OCI-M2 (cell line): ENCODE measurements at regions not wholly inside any gene's neighbourhood (a gene's known extent, or its start where the extent isn't known, plus 50 kb on each side); places are given as distances from the start of the nearest gene placed in this dataset.
"Not testable (repeated sequence)": the region's sequence is repeated elsewhere in the genome, so short reads cannot be mapped to it uniquely, and the experiment has no call there.

ENCODE experiments used
- DNase-seq: peaks from one replicate; lab custom pipeline; 2025; ENCODE audit not compliant: unreplicated experiment; lab: John Stamatoyannopoulos, UW

GRCh38 chr14:83019744-83020414 lies 1486.2 kb upstream of the SEL1L start:
- no peak for DNase-seq

GRCh38 chr14:83021323-83021722 lies 1487.7 kb upstream of the SEL1L start:
- no peak for DNase-seq

- DNase-seq = no peak
These were observed 1489.7 kb upstream of the SEL1L start for GRCh38 chr14:83023369-83023768.

- DNase-seq = no peak
These were observed 1507.6 kb upstream of the SEL1L start for GRCh38 chr14:83041224-83041623.

- no peak for DNase-seq
These were observed 1509.2 kb upstream of the SEL1L start for GRCh38 chr14:83042858-83043257.

GRCh38 chr14:83044001-83044400 lies 1510.3 kb upstream of the SEL1L start:
- DNase-seq = no peak

- DNase-seq = no peak
These were observed 1513.6 kb upstream of the SEL1L start for GRCh38 chr14:83047059-83047830.

GRCh38 chr14:83053022-83053710 lies 1519.5 kb upstream of the SEL1L start:
- no peak for DNase-seq

GRCh38 chr14:83058068-83058467 lies 1524.4 kb upstream of the SEL1L start:
- DNase-seq = no peak

GRCh38 chr14:83071888-83072501 lies 1538.3 kb upstream of the SEL1L start:
- no peak for DNase-seq

- peak; percentile 55 for DNase-seq
These were observed 1551.5 kb upstream of the SEL1L start for GRCh38 chr14:83085136-83085535.

- no peak for DNase-seq
These were observed 1552.1 kb upstream of the SEL1L start for GRCh38 chr14:83085725-83086124.

- not testable (repeated sequence) for DNase-seq
These were observed 1558.6 kb upstream of the SEL1L start for GRCh38 chr14:83091991-83092956.

- no peak for DNase-seq
These were observed 1562.4 kb upstream of the SEL1L start for GRCh38 chr14:83096092-83096491.

- DNase-seq = no peak
These were observed 1568.2 kb upstream of the SEL1L start for GRCh38 chr14:83101846-83102245.

GRCh38 chr14:83118029-83118428 lies 1584.4 kb upstream of the SEL1L start:
- no peak for DNase-seq

- no peak for DNase-seq
These were observed 1586.5 kb upstream of the SEL1L start for GRCh38 chr14:83120187-83120586.

GRCh38 chr14:83126076-83126475 lies 1592.4 kb upstream of the SEL1L start:
- no peak for DNase-seq

- no peak for DNase-seq
These were observed 1595.1 kb upstream of the SEL1L start for GRCh38 chr14:83128783-83129182.

GRCh38 chr14:83129496-83129895 lies 1595.8 kb upstream of the SEL1L start:
- DNase-seq = no peak
